ENCODE measurements at regions not wholly inside any gene's neighbourhood (a gene's known extent, or its start where the extent isn't known, plus 50 kb on each side); places are given as distances from the start of the nearest gene placed in this dataset.

DNA sequence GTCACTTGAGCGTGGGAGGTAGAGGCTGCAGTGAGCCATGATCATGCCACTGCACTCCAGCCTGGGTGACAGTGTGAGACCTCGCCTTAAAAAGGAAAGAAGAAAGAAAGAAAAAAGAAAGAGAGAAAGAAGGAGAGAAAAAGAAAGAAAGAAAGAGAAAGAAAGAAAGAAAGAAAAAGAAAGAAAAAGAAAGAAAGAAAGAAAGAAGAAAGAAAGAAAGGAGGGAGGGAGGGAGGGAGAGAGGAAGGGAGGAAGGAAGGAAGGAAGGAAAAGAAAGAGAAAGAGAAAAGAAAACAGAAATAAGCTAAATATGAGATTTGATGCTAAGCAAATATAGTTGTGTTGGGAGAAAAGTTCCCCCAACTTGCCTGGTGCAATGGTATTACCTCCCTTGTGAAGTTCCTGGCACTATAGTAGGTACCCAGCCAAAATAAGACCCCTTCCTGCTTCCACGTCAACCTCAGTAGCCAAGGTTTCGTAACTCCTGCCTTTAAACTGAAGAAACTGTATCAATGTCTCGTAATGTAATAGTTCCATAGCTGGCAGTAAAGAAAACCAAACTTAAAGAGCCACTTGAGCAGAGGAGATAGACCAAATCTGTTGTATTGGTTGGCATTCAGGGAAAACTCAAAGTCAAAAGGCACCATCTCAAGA, 88.1 kb upstream of the HNRNPU start:
- no peak for DNase-seq (ENCODE audit: low spot score)

DNA sequence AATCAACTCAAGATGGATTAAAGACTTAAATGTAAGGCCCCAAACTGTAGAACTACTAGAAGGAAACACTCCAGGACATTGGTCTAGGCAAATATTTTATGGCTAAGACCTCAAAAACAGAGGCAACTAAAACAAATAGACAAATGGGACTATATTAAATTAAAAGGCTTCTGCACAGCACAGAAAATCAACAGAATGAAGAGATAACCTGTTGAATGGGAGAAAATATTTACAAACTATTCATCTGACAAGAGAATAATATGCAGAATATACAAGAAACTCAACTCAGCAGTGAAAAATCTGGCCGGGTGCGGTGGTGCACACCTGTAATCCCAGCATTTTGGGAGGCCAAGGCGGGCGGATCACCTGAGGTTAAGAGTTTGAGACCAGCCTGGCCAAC, 84.1 kb upstream of the HNRNPU start:
- DNase-seq (ENCODE audit: low spot score) = no peak

DNA sequence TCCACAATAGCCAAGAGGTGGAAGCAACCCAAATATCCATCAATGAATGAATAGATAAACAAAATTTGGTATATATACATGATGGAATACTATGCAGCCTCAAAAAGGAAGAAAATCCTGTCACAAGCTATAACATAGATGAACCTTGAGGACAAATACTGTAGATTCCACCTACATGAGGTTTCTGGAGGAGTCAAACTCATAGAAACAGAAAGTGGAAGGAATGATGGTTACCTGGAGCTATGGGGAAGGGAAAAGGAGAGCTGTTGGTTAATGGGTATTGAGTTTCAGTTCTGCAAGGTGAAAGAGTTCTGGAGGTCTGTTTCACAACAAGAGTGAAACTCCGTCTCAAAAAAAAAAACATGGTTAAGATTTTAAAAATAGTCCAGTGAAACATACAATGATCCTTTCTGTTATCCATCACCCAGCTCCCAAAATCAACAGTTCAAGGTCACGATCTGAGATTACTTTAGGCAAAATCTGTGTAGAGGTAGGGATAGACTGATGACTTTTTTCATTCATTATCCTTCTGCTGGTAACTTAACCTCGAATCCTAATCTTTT, 80.8 kb upstream of the HNRNPU start:
- DNase-seq (ENCODE audit: low spot score) = no peak

DNA sequence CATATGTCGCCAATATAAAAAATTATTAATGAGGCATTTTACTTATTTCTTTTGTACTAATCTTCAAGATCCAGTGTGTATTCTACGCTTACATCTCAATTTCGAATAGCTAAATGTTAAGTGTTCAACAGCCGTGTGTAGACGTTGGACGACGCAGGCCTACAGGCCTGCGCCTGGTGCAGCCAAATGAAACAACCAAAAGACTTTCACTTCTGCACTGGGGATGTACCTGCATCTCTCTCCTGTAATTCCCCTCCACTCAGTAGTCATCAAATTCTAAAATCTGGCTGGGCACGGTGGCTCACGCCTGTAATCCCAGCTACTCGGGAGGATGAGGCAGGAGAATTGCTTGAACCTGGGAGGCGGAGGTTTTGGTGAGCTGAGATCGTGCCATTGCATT, 76.8 kb upstream of the HNRNPU start:
- no peak for DNase-seq (ENCODE audit: low spot score)

DNA sequence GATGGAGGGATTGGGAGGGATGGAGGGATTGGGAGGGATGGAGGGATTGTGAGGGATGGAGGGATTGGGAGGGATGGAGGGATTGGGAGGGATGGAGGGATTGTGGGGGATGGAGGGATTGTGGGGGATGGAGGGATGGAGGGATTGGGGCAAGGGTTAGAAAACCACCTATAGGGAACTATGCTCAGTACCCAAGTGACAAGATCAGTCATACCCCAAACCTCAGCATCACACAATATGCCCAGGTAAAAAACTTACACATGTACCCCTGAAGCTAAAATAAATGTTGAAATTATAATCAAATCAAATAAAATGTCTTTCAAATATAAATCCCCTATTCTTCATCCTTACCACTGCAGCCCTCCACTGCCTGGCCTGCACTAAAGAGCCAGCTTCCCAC, 72.8 kb upstream of the HNRNPU start:
- DNase-seq (ENCODE audit: low spot score) = no peak

DNA sequence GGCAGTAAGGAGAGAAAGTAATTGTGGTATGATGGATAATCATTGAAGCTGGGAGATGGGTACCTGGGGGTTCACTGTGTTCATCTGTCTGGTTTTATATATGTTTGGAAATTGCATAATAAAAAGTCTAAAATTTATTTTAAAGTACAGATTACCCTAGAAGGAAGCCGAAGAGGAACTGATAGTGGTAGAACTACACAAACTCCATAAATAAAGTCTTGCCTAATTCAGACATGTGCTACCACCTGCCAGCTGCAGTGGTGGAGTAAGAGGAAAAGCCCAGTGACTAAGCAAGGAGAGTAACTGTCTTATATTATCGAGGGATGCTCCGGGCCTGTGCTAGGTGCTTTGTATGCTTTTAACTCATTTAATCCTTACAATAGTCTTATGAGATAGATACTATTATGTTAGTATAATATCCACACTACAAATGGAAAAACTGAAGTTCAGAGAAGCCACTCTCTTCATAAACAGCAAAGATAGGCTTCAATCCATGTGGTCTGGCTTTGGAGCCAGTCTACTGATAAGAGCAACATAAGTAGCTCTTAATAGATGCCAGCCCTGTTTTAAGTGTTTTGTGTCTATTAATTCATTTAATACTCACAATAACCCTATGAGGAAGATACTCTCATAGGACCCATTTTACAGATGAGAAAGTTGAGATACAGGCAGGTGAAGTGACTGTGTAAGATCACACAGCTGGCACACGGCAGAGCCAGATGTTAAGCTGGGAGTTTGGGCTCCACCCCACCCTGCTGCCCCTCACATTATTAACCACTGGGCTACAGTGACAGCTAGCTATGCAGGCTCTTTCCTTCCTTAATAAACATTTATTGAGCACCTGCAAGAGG, 56.8 kb upstream of the HNRNPU start:
- DNase-seq (ENCODE audit: low spot score) = no peak

DNA sequence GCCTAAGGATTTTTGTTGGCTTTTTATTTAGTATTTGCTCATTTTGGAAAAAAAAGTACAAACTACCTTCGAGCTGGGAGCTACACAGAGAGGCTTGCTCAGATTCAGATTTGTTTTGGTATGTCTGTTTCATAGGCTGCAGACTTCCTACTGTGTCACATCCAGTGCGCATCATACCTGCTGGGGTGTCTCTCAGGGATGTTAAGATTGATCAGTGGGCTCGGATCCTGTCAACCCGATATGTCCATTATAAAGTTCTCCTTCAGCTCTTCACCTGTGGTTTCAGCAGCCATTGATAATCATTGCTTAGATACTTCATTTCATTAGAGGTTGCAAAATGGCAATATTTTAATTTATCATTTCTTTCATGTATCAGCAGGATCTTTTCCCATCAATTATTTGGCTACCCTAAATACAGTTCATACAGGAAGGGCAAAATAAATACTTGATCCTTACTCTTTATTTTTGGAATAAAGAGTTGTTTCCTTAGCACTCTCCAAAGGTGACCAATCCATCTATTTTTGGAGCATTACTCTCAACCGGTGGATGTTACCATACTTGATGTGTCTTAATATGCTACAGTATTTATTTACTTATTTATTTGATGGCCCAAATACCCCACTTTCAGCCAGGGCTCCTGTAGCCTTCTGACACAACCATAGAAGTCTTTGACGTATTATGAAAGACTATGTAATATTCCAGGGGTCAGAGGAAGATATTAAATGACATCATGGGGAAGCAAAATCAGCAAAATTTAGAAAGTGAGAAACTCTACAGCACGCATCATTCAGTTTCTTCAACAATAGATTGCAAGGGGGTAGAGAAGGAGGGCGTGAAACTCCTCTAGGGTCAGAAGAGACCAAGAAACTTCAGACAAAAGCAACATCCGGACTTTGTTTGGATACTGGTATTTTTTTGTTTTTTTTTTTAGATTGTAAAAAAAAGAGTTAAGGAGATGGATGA, 55.3 kb upstream of the HNRNPU start:
- no peak for DNase-seq (ENCODE audit: low spot score)

DNA sequence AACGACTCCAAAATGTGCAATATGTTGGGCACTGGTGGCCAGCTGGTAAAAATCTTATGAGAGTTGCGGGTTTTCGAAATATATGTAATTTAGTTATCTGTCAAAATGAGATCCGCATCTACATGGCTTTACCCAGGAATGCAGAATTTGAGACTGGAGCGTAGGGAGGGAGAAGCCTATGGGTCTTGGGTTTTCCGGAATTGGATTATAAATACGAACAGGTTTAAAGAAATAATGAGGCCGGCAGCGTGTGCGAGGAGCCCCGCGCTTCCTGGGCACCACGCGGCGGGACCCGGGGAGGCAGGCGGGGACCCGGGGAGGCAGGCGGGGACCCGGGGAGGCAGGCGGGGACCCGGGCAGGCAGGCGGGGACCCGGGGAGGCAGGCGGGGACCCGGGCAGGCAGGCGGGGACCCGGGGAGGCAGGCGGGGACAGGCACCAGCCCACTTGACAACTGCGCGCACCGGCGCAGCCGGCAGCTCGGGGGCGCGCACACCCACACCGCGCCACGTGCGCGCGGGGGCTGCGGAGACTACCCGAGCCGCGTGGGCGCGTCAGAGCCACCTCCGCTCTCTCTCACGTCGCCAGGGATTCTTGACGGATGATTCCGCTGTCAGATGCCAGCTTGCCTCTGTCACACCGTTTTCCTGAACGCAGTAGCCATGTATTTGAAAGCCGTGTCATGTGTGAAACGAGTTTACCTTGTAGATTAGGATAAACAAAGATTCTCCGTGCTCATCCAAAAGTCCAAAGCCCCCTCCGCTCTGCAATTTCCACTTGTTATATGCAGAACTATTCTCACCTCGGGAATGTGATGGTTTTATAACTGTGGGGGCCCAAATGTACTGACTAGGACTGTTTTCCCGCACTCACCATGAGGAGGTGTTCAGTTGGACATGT, 54.3 kb upstream of the HNRNPU start:
- peak; percentile 94 for DNase-seq (ENCODE audit: low spot score)

DNA sequence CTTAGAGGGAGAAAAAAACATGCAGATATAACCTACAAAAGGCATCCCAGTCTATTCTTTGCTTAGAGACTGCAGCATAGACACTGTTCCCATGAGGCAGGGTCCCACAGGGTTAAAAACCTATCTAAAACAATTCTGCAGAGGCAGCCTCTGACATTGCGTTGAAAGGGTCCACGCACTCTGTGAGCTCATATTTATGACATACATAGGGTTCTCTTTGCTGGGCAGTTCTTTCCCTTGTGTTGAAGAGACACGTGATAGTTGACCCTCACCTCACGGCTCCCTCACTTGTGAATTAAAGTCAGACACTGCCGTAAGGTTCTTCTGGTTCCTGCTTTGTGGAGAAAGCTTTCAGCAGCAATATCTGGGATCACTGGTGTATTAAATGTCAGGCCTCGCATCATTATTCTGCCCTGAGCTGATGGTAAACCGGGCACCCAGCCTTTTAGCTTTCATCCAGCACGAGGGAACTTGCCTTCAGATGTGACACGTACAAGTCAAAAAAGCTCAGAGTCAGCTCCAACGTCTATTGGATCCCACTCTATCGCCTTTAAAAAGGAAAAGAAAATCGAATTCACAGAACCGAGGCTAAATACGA, 52.8 kb upstream of the HNRNPU start:
- DNase-seq (ENCODE audit: low spot score) = no peak

DNA sequence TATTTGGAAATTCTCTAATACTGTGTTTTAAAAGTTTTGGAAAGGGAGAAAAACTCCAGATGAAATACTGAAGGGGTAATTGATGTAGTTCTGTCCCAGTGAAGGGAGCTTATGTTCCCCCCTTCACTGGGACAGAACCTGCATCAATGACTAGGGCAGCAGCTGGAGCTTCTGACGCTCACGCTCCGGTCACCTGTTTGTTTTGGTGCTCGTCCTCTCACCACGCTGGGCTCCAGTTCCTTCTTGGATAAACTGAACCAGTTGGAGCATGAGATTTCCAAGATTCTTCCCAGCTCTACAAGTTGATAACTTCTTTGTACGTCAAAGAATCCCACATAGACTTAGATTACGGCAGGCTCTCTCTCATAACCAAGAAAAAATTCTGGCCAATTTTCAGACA, 51.4 kb upstream of the HNRNPU start:
- DNase-seq (ENCODE audit: low spot score) = no peak

DNA sequence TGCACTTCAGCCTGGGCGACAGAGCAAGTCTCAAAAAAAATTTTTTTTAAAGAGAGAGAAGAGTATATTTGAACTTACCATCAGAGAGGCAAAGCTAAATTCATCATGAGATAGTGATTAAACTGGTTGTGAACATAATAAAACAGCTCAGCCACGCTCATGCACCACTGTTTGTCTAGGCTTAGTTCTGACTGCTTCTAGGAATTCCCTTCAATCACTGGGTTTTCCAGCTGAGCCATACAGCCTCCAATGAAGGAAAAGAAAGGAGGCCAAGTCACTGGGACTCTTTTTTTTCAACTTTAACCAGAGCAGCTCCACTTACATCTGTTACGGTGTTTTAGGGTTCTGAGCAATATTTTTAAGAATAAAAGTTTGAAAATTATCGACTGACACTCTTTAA, 50.4 kb upstream of the HNRNPU start:
- DNase-seq (ENCODE audit: low spot score) = no peak
